Prostate gland (tissue), 2 donors: ENCODE measurements at regions not wholly inside any gene's neighbourhood (a gene's known extent, or its start where the extent isn't known, plus 50 kb on each side); places are given as distances from the start of the nearest gene placed in this dataset.

Source experiments
- CTCF ChIP-seq, 4 experiments: fragments of 200-600 bp in 2 of 4; fragments of 450-650 bp in 2 of 4; sonication (generic) in 2 of 4; IDR thresholded peaks; 1 replicate in 3 of 4; 2 replicates in 1 of 4; pipeline ENCODE4 v1.5.1; 2016 to 2019; ENCODE audit warnings: antibody characterized with exemption in 4 of 4, mild to moderate bottlenecking in 2 of 4, moderate library complexity in 2 of 4
- POLR2A ChIP-seq: fragments of 450-650 bp; IDR thresholded peaks from one replicate; pipeline ENCODE4 v1.6.1; 2016; ENCODE audit warnings: antibody characterized with exemption, mild to moderate bottlenecking

GRCh38 chr1:47511825-47512224, 74.0 kb downstream of the FOXD2 start:
- no peak for TF ChIP-seq POLR2A
- no peak for TF ChIP-seq CTCF (IDR thresholded peaks at IDR 0.05)
